GM23338 (cell line): ENCODE measurements at regions not wholly inside any gene's neighbourhood (a gene's known extent, or its start where the extent isn't known, plus 50 kb on each side); places are given as distances from the start of the nearest gene placed in this dataset.

Experiments
- ATAC-seq: fragments of 200-7000 bp; cut with Tn5 transposase; 3 replicates; pipeline ENCODE4 v1.9.1; 2020
- DNase-seq: peaks from one replicate; pipeline ENCODE4 v3.0.0-alpha.2; 2015; ENCODE audit warnings: low spot score
- H2AFZ ChIP-seq: fragments of 200-600 bp; sonication (generic); 2 replicates; pipeline ENCODE4 v1.8.0; 2016; ENCODE audit warnings: antibody characterized with exemption, mild to moderate bottlenecking, moderate library complexity
- H3F3A ChIP-seq: fragments of 200-600 bp; sonication (generic); replicated peaks from 2 replicates; pipeline ENCODE4 v1.8.0; 2017; ENCODE audit warnings: antibody characterized with exemption, mixed run types, low read depth
- H3K27ac ChIP-seq: fragments of 200-600 bp; sonication (generic); 2 replicates; pipeline ENCODE4 v1.6.1; 2016; ENCODE audit warnings: low read depth
- H3K27me3 ChIP-seq: fragments of 200-600 bp; sonication (generic); 2 replicates; pipeline ENCODE4 v1.8.0; 2016; ENCODE audit warnings: mild to moderate bottlenecking, mixed run types, moderate library complexity; ENCODE audit not compliant: insufficient read depth
- H3K36me3 ChIP-seq: fragments of 200-600 bp; sonication (generic); 2 replicates; pipeline ENCODE4 v1.8.0; 2016; ENCODE audit warnings: mild to moderate bottlenecking; ENCODE audit not compliant: insufficient read depth
- H3K4me1 ChIP-seq: fragments of 200-600 bp; sonication (generic); 2 replicates; pipeline ENCODE4 v1.8.0; 2016; ENCODE audit warnings: mild to moderate bottlenecking, moderate library complexity; ENCODE audit not compliant: insufficient read depth
- H3K4me2 ChIP-seq: fragments of 200-600 bp; sonication (generic); 2 replicates; pipeline ENCODE4 v1.7.1; 2017; ENCODE audit warnings: mixed run types
- H3K4me3 ChIP-seq: fragments of 200-600 bp; sonication (generic); 2 replicates; pipeline ENCODE4 v1.6.1; 2016; ENCODE audit warnings: mixed run types
- H3K79me2 ChIP-seq: fragments of 200-600 bp; sonication (generic); replicated peaks from 2 replicates; pipeline ENCODE4 v1.8.0; 2017; ENCODE audit warnings: mild to moderate bottlenecking; ENCODE audit not compliant: insufficient read depth
- H3K9me2 ChIP-seq: fragments of 200-600 bp; sonication (generic); 2 replicates; pipeline ENCODE4 v1.8.0; 2017; ENCODE audit not compliant: insufficient read depth
- H4K20me1 ChIP-seq: fragments of 200-600 bp; sonication (generic); replicated peaks from 2 replicates; pipeline ENCODE4 v1.8.0; 2017; ENCODE audit warnings: mild to moderate bottlenecking; ENCODE audit not compliant: insufficient read depth
- H3K27ac Mint-ChIP-seq: 2 replicates; pipeline ENCODE4 v1.8.0; 2020; ENCODE audit warnings: inconsistent platforms, mild to moderate bottlenecking, moderate library complexity, mixed read lengths
- H3K27me3 Mint-ChIP-seq: 3 replicates; pipeline ENCODE4 v1.8.0; 2022; ENCODE audit warnings: low read depth, mild to moderate bottlenecking, moderate library complexity, mixed read lengths, inconsistent platforms; ENCODE audit not compliant: insufficient read depth, poor library complexity
- H3K36me3 Mint-ChIP-seq: 3 replicates; pipeline ENCODE4 v1.8.0; 2021; ENCODE audit warnings: low read depth, mild to moderate bottlenecking, inconsistent platforms, moderate library complexity, mixed read lengths
- H3K4me1 Mint-ChIP-seq: 3 replicates; pipeline ENCODE4 v1.8.0; 2020; ENCODE audit warnings: mild to moderate bottlenecking, inconsistent platforms, mixed read lengths
- H3K4me3 Mint-ChIP-seq: 3 replicates; pipeline ENCODE4 v1.8.0; 2021; ENCODE audit warnings: moderate library complexity, mild to moderate bottlenecking, inconsistent platforms, mixed read lengths
- H3K9me3 Mint-ChIP-seq: 3 replicates; pipeline ENCODE4 v1.8.0; 2020; ENCODE audit warnings: moderate library complexity, mild to moderate bottlenecking, inconsistent platforms, mixed read lengths
- CREB1 ChIP-seq: fragments of 250-450 bp; sonication (Bioruptor Pico); IDR thresholded peaks from 2 replicates; pipeline ENCODE4 v1.5.0; 2020; ENCODE audit warnings: low read depth, mild to moderate bottlenecking, moderate library complexity
- EZH2 ChIP-seq: fragments of 200-600 bp; sonication (generic); IDR thresholded peaks from one replicate; pipeline ENCODE4 v1.8.0; 2017; ENCODE audit warnings: antibody characterized with exemption, mild to moderate bottlenecking, low read depth; ENCODE audit not compliant: unreplicated experiment
- EZH2phosphoT487 ChIP-seq: fragments of 200-600 bp; sonication (generic); IDR thresholded peaks from one replicate; pipeline ENCODE4 v1.8.1; 2018; ENCODE audit warnings: antibody characterized with exemption; ENCODE audit not compliant: unreplicated experiment
- JUNB ChIP-seq: IDR thresholded peaks from one replicate; pipeline ENCODE4 v1.6.1; 2016; ENCODE audit warnings: antibody characterized with exemption; ENCODE audit not compliant: unreplicated experiment
- ZNF331 ChIP-seq: fragments of 250-450 bp; sonication (Bioruptor Pico); IDR thresholded peaks from 2 replicates; pipeline ENCODE4 v1.5.0; 2020; ENCODE audit warnings: low read depth, mild to moderate bottlenecking, moderate library complexity
- TF ChIP-seq, protein P1 (sequence below): fragments of 250-450 bp; sonication (Bioruptor Pico); IDR thresholded peaks from 2 replicates; pipeline ENCODE4 v1.5.0; 2020; ENCODE audit warnings: mild to moderate bottlenecking, moderate library complexity
- TF ChIP-seq, protein P2 (sequence below): IDR thresholded peaks from 2 replicates; pipeline ENCODE4 v1.6.1; 2016; ENCODE audit warnings: antibody characterized with exemption

DNA sequence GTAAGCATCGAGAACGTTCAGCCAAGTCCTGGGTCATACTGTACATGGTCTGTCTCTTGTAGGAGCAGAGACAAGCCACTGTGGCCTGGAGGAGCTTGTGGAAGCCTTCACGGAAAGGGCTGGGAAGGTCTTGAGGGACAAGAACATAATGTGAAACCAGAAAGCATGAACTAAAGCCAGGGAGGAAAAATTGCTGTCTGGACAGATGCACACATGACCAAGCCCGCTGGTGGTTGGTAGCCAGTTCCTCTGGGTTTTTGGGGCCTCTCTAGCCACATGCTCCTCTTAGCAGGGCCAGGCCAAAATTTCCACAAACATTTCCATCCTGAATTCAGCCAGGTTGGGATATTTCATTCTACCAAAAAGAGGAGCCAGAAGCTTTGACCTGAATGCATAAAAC lies 196.2 kb upstream of the SIX2 start:
- TF ChIP-seq, protein P1, sequence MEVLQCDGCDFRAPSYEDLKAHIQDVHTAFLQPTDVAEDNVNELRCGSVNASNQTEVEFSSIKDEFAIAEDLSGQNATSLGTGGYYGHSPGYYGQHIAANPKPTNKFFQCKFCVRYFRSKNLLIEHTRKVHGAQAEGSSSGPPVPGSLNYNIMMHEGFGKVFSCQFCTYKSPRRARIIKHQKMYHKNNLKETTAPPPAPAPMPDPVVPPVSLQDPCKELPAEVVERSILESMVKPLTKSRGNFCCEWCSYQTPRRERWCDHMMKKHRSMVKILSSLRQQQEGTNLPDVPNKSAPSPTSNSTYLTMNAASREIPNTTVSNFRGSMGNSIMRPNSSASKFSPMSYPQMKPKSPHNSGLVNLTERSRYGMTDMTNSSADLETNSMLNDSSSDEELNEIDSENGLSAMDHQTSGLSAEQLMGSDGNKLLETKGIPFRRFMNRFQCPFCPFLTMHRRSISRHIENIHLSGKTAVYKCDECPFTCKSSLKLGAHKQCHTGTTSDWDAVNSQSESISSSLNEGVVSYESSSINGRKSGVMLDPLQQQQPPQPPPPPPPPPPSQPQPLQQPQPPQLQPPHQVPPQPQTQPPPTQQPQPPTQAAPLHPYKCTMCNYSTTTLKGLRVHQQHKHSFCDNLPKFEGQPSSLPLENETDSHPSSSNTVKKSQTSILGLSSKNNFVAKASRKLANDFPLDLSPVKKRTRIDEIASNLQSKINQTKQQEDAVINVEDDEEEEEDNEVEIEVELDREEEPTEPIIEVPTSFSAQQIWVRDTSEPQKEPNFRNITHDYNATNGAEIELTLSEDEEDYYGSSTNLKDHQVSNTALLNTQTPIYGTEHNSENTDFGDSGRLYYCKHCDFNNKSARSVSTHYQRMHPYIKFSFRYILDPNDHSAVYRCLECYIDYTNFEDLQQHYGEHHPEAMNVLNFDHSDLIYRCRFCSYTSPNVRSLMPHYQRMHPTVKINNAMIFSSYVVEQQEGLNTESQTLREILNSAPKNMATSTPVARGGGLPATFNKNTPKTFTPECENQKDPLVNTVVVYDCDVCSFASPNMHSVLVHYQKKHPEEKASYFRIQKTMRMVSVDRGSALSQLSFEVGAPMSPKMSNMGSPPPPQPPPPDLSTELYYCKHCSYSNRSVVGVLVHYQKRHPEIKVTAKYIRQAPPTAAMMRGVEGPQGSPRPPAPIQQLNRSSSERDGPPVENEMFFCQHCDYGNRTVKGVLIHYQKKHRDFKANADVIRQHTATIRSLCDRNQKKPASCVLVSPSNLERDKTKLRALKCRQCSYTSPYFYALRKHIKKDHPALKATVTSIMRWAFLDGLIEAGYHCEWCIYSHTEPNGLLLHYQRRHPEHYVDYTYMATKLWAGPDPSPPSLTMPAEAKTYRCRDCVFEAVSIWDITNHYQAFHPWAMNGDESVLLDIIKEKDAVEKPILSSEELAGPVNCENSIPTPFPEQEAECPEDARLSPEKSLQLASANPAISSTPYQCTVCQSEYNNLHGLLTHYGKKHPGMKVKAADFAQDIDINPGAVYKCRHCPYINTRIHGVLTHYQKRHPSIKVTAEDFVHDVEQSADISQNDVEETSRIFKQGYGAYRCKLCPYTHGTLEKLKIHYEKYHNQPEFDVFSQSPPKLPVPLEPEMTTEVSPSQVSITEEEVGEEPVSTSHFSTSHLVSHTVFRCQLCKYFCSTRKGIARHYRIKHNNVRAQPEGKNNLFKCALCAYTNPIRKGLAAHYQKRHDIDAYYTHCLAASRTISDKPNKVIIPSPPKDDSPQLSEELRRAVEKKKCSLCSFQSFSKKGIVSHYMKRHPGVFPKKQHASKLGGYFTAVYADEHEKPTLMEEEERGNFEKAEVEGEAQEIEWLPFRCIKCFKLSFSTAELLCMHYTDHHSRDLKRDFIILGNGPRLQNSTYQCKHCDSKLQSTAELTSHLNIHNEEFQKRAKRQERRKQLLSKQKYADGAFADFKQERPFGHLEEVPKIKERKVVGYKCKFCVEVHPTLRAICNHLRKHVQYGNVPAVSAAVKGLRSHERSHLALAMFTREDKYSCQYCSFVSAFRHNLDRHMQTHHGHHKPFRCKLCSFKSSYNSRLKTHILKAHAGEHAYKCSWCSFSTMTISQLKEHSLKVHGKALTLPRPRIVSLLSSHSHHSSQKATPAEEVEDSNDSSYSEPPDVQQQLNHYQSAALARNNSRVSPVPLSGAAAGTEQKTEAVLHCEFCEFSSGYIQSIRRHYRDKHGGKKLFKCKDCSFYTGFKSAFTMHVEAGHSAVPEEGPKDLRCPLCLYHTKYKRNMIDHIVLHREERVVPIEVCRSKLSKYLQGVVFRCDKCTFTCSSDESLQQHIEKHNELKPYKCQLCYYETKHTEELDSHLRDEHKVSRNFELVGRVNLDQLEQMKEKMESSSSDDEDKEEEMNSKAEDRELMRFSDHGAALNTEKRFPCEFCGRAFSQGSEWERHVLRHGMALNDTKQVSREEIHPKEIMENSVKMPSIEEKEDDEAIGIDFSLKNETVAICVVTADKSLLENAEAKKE (CRISPR knock-in tag): no peak
- no peak for TF ChIP-seq EZH2
- TF ChIP-seq, protein P2, sequence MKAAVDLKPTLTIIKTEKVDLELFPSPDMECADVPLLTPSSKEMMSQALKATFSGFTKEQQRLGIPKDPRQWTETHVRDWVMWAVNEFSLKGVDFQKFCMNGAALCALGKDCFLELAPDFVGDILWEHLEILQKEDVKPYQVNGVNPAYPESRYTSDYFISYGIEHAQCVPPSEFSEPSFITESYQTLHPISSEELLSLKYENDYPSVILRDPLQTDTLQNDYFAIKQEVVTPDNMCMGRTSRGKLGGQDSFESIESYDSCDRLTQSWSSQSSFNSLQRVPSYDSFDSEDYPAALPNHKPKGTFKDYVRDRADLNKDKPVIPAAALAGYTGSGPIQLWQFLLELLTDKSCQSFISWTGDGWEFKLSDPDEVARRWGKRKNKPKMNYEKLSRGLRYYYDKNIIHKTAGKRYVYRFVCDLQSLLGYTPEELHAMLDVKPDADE: no peak
- Histone ChIP-seq H3K9me2 (0 out of 2 replicates have a peak, but pooled peaks cover 5% of the 10 kb centered on the region), H3K4me1 (no peaks in the 10 kb centered on the region), H3K4me2 (no peak overlapping the region), H4K20me1 (no peaks in the 10 kb centered on the region), H3K79me2 (no peaks in the 10 kb centered on the region), H3K4me3 (no peak overlapping the region), H3K36me3 (no peaks in the 10 kb centered on the region), H3F3A (no peaks in the 10 kb centered on the region), H3K27ac (no peak overlapping the region), H2AFZ (no peak overlapping the region), H3K27me3 (no peaks in the 10 kb centered on the region)
- Mint-ChIP-seq H3K4me3 (no peak overlapping the region), H3K36me3 (no peaks in the 10 kb centered on the region), H3K4me1 (no peaks in the 10 kb centered on the region; the same call in 2 of the 3 replicates), H3K9me3 (no peaks in the 10 kb centered on the region; the same call in 2 of the 3 replicates), H3K27ac (no peak overlapping the region), H3K27me3 (peaks cover 2% of the 10 kb centered on the region)
- no peak for ATAC-seq
- no peak for DNase-seq

DNA sequence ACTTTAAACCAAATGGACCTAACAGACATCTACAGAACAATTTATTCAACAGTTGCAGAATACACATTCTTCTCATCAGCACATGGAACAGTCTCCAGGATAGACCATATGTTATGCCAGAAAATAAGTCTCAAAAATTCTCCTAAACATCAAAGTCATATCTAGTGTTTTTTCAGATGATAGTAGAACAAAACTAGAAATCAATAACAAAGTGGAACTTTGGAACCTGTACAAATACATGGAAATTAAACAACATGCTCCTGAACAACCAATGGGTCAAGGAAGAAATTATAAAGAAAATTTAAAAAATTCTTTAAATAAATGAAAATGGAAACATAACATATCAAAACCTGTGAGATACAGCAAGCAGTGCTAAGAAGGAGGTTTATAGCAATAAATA lies 194.1 kb upstream of the SIX2 start:
- Histone ChIP-seq H3K4me1 (no peaks in the 10 kb centered on the region), H3K9me2 (no peaks in the 10 kb centered on the region), H3K36me3 (no peaks in the 10 kb centered on the region), H3K4me2 (no peak overlapping the region), H4K20me1 (no peaks in the 10 kb centered on the region), H3K4me3 (no peak overlapping the region), H3K27ac (no peak overlapping the region), H3K27me3 (no peaks in the 10 kb centered on the region), H2AFZ (no peak overlapping the region), H3K79me2 (no peaks in the 10 kb centered on the region), H3F3A (no peaks in the 10 kb centered on the region)
- DNase-seq: no peak
- no peak overlapping the region for H3K27ac Mint-ChIP-seq
- no peak overlapping the region for H3K4me3 Mint-ChIP-seq
- no peaks in the 10 kb centered on the region for H3K36me3 Mint-ChIP-seq
- ATAC-seq: no peak
- no peaks in the 10 kb centered on the region; the same call in 2 of the 3 replicates for H3K9me3 Mint-ChIP-seq
- H3K4me1 Mint-ChIP-seq: no peaks in the 10 kb centered on the region; the same call in 2 of the 3 replicates
- H3K27me3 Mint-ChIP-seq: peaks cover 2% of the 10 kb centered on the region
- TF ChIP-seq CREB1 (CRISPR knock-in tag) (no peak), ZNF331 (CRISPR knock-in tag) (no peak), JUNB (no peak), EZH2phosphoT487 (no peak)
